ENCODE measurements at regions not wholly inside any gene's neighbourhood (a gene's known extent, or its start where the extent isn't known, plus 50 kb on each side); places are given as distances from the start of the nearest gene placed in this dataset.

- H3K36me3 ChIP-seq, result no peaks in the 10 kb centered on the region
- intact Hi-C loops (cut with DNase I; ENCODE audit: low total_unique reads), result no loop called here
These were observed 297.1 kb upstream of the MSX2 start for GRCh38 chr5:174427304-174427703.

DNA sequence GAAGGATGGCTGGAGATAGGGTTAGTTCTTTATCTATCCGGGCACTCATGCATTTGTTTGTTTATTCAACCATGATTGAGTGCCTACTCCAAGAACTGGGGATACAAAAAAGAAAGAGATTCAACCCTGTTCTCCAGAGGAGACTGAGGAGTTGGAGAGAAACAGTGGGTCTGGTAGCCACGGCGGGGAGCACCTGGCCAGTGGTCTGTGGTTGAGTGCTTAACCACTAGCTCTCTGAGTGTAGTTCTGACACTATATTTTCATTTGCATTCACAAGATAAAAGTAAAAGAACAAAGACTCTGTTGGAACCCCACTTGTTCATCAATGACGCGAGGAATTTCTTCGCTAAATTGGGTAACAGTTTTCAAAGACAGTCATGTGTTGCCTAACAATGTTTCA is 295.5 kb upstream of the MSX2 start:
- Histone ChIP-seq H3K27me3 (peaks cover 0 to 6% (median 0%) of the 10 kb centered on the region in 3 donors), H3K4me3 (no peak overlapping the region), H3K36me3 (no peaks in the 10 kb centered on the region), H3K4me1 (peaks cover 1 to 5% of the 10 kb centered on the region in 2 donors), H3K27ac (no peak overlapping the region), H3K9me3 (no peaks in the 10 kb centered on the region)
- no peak for TF ChIP-seq POLR2A (IDR thresholded peaks at IDR 0.05)
- TF ChIP-seq CTCF (IDR thresholded peaks at IDR 0.05 in 4 of 5, conservative IDR thresholded peaks at IDR 0.05 in 1 of 5), result no peak
- DNase-seq, result no peak
- in situ Hi-C loops (cut with MboI; ENCODE audit: low sequenced_read_pairs in 4 of 4) (loop anchor here in 1 of 4 donors (10.0 kb wide), 1 partner anchor 306 kb away; no protein-coding TSS in a partner anchor), intact Hi-C loops (cut with DNase I; ENCODE audit: low total_unique reads) (no loop called here)
- no peak for ATAC-seq

More at GRCh38 chr5:174427304-174427703, 297.1 kb upstream of the MSX2 start:
- peaks cover 5 to 18% of the 10 kb centered on the region in 2 donors for H3K4me1 ChIP-seq
- in situ Hi-C loops (cut with MboI; ENCODE audit: low sequenced_read_pairs in 4 of 4), result loop anchor here in 1 of 4 donors (10.0 kb wide), 1 partner anchor 307 kb away; no protein-coding TSS in a partner anchor
- ATAC-seq, result no peak
- H3K9me3 ChIP-seq, result no peaks in the 10 kb centered on the region
- no peak overlapping the region for H3K27ac ChIP-seq
- TF ChIP-seq CTCF (IDR thresholded peaks at IDR 0.05 in 4 of 5, conservative IDR thresholded peaks at IDR 0.05 in 1 of 5) (no peak), POLR2A (IDR thresholded peaks at IDR 0.05) (no peak)
- H3K4me3 ChIP-seq, result no peak overlapping the region
- DNase-seq, result no peak
- H3K27me3 ChIP-seq, result peaks cover 0 to 4% (median 0%) of the 10 kb centered on the region in 3 donors

DNA sequence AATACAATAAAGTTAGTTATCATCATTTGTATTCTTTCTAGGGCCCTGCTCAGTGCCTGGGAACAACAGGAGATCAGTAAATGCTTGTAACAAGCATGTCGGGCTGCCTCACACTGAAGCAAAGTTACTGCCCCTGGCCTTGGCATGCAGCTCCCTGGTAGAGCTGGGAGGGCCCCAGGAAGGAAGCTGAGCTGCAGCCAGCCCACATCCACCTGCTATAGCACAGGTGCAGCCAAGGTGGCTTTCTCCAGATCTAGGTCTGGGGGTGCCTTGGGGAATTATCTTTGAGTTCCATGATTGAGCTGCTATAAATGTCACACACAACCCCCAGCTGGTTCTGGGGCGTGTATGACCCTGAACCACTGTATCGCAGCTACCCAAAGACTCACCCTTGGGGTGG is 293.4 kb upstream of the MSX2 start:
- no peak for ATAC-seq
- no peak for DNase-seq
- no peak overlapping the region for H3K27ac ChIP-seq
- TF ChIP-seq CTCF (IDR thresholded peaks at IDR 0.05 in 4 of 5, conservative IDR thresholded peaks at IDR 0.05 in 1 of 5) (no peak), POLR2A (IDR thresholded peaks at IDR 0.05) (no peak)
- in situ Hi-C loops (cut with MboI; ENCODE audit: low sequenced_read_pairs in 4 of 4) (no loop called here), intact Hi-C loops (cut with DNase I; ENCODE audit: low total_unique reads) (no loop called here)
- H3K36me3 ChIP-seq, result no peaks in the 10 kb centered on the region
- peaks cover 0 to 6% (median 0%) of the 10 kb centered on the region in 3 donors for H3K27me3 ChIP-seq
- H3K9me3 ChIP-seq, result no peaks in the 10 kb centered on the region
- H3K4me3 ChIP-seq, result no peak overlapping the region
- no peaks in the 10 kb centered on the region for H3K4me1 ChIP-seq

DNA sequence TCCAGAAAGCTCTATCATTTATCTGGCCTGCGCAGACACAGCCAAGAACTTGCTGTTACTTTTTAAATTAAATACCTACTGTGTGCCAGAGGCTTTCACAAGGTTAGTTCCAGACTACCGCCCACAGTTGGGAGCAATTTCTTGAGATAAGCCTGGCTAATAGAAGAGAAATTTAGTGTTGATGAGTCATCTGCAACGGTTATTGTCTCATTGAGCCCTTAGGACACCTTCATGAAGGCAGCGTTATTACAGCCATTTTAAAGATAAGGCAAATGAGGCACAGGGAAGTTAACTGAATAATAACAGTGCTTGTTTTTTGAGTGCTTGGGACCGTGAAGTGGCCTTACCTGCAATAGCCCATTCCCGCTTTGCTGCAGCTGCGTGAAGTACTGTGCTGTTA is 292.9 kb upstream of the MSX2 start:
- H3K36me3 ChIP-seq, result no peaks in the 10 kb centered on the region
- H3K27ac ChIP-seq, result no peak overlapping the region
- intact Hi-C loops (cut with DNase I; ENCODE audit: low total_unique reads), result no loop called here
- ATAC-seq (no peak), DNase-seq (no peak)
- H3K9me3 ChIP-seq, result no peaks in the 10 kb centered on the region
- no peaks in the 10 kb centered on the region for H3K4me1 ChIP-seq
- peaks cover 0 to 6% (median 0%) of the 10 kb centered on the region in 3 donors for H3K27me3 ChIP-seq
- H3K4me3 ChIP-seq, result no peak overlapping the region
- in situ Hi-C loops (cut with MboI; ENCODE audit: low sequenced_read_pairs in 4 of 4), result no loop called here
- TF ChIP-seq POLR2A (IDR thresholded peaks at IDR 0.05), result no peak
- TF ChIP-seq CTCF (IDR thresholded peaks at IDR 0.05 in 4 of 5, conservative IDR thresholded peaks at IDR 0.05 in 1 of 5), result no peak

DNA sequence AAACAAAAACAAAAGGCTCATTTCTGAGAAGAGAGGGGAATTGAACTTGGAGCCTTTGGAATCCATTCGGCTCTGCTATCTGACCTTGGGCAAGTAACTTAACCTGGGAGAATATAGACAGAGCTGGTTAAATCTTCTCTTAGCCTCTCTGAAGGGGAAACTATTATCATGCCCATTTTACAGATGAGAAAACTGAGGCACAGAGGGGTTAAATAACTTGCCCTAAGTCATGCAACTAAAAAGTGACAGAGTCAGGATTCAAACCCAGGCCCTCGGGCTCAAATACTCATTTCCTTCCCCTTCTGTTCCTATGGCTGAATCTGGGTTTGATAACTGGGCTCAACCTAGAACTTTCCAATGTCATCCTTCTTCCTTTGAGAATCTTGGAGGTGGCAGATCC is 291.3 kb upstream of the MSX2 start:
- in situ Hi-C loops (cut with MboI; ENCODE audit: low sequenced_read_pairs in 4 of 4), result no loop called here
- intact Hi-C loops (cut with DNase I; ENCODE audit: low total_unique reads), result no loop called here
- TF ChIP-seq CTCF (IDR thresholded peaks at IDR 0.05 in 4 of 5, conservative IDR thresholded peaks at IDR 0.05 in 1 of 5) (no peak), POLR2A (IDR thresholded peaks at IDR 0.05) (no peak)
- no peaks in the 10 kb centered on the region for H3K4me1 ChIP-seq
- no peak overlapping the region for H3K4me3 ChIP-seq
- H3K9me3 ChIP-seq, result no peaks in the 10 kb centered on the region
- H3K27ac ChIP-seq, result no peak overlapping the region
- DNase-seq, result no peak
- no peak for ATAC-seq
- no peaks in the 10 kb centered on the region for H3K36me3 ChIP-seq
- H3K27me3 ChIP-seq, result peaks cover 0 to 6% (median 0%) of the 10 kb centered on the region in 3 donors

Data from gastrocnemius medialis (tissue), 4 donors.